HG03066 (cell line): ENCODE measurements at regions not wholly inside any gene's neighbourhood (a gene's known extent, or its start where the extent isn't known, plus 50 kb on each side); places are given as distances from the start of the nearest gene placed in this dataset.

Experiments
- ATAC-seq: cut with Tn5 transposase; IDR thresholded peaks from one replicate; pipeline ENCODE4 v1.9.1; 2021; ENCODE audit warnings: low read depth; ENCODE audit not compliant: unreplicated experiment

GRCh38 chr18:22667156-22667555 lies 249.4 kb upstream of the CTAGE1 start:
- no peak for ATAC-seq

- no peak for ATAC-seq
These were observed 250.1 kb upstream of the CTAGE1 start for GRCh38 chr18:22667616-22668422.

- ATAC-seq = no peak
These were observed 250.8 kb upstream of the CTAGE1 start for GRCh38 chr18:22668496-22668895.

DNA sequence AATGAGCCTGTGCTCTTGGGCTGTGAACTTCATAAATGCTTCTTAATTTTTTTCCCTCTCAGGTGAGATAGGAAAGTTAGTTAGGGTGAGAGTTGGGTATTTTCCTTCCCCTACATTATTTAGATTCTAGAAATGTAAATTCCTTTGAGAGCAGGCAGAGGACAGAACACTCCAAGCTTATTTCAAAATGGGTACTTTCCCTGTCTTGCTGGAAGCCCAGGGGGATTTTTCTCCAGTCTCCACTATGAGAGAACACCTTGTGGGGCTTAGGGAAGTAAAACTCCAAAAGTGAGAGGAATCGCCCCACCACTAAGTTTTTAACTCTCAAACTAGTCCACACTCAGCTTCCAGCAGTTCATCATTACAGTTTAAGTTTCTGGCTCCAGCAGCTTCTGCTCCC lies 253.2 kb upstream of the CTAGE1 start:
- no peak for ATAC-seq

DNA sequence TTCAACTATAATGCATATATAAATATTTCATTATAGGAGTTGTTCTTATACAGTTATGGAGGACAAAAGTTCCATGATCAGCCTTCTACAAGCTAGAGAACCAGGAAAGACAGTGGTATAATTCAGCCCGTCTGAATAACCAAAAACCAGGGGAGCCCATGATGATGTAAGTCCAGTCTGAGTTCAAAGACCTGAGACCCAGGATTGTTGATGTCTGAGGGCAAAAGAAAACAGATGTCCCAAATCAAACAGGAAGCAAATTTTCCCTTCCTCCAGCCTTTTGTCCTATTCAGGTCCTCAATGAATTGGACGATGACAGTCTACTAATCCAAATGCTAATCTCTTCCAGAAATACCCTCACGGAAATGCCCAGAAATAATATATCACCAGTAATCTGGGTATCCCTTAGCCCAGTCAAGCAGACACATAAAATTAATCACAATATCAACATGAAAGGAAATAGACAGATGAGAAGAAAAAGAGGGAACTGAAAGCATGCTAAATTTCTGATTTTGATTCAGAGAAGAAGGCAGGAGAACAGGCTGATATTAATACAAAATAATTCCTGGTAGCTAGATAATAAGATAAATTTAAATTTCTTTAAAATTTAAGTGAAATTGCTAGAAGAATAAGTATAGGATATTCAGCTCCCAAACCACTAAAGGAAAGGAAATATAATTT lies 255.6 kb upstream of the CTAGE1 start:
- ATAC-seq = no peak

DNA sequence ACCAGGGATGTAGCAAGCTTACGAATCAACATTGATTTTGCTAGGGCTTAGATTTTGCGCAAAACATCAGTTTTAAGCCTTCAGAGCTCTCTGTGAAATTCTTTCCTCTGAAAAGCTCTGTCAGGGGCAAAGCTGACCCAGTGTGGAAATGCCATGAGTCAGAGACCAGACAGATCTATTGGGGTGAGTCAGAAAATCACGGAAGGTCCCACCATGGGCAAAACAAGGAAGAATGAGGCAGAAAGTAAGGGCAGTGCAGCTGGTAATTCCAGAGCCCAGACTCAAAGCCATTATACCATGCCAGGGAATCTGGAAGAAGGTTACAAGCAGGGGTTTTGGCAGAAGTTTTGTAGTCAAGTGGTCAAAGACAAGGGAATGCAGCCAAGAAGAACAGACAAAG lies 256.6 kb upstream of the CTAGE1 start:
- no peak for ATAC-seq

- ATAC-seq = no peak
These were observed 257.3 kb upstream of the CTAGE1 start for GRCh38 chr18:22675006-22675405.

DNA sequence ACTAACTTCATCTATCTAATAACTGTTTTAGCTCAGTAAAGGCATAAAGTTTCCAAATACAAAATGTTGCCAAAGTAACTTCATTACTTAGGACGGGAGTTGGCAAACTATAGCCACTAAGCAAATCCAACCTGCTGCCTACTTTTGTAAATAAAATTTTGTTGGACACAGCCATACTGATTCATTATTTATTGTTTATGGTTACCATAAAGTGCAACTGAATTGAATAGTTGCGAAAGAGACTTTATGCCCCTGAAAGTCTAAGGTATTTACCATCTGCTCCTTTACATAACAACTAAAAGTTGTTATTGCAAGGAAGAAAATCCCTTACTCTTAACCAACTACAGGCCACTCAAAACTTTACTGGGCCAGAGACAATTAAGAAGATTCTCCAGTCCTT lies 256.7 kb upstream of the RBBP8 start:
- no peak for ATAC-seq

DNA sequence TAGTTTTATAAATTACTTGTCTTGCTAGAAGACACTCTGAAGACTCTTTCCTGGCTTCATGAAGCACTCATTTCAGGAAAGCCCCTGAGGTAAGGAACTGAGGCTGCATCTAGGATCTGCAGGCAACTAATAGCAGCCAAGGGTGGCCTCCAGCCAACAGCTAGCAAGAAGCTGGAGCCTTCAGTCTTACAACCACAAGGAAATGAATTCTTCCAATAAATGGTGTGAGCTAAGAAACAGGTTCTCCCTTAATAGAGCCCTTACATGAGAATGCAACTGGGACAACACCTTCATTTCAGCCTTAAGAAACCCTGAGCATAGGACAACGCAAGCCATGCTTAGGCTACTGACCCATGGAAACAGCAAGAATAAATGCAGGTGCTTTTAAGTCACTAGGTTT lies 254.6 kb upstream of the RBBP8 start:
- no peak for ATAC-seq

- ATAC-seq = no peak
These were observed 252.2 kb upstream of the RBBP8 start for GRCh38 chr18:22680944-22681343.

- ATAC-seq = no peak
These were observed 251.2 kb upstream of the RBBP8 start for GRCh38 chr18:22681908-22682307.

- no peak for ATAC-seq
These were observed 250.4 kb upstream of the RBBP8 start for GRCh38 chr18:22682720-22683119.

DNA sequence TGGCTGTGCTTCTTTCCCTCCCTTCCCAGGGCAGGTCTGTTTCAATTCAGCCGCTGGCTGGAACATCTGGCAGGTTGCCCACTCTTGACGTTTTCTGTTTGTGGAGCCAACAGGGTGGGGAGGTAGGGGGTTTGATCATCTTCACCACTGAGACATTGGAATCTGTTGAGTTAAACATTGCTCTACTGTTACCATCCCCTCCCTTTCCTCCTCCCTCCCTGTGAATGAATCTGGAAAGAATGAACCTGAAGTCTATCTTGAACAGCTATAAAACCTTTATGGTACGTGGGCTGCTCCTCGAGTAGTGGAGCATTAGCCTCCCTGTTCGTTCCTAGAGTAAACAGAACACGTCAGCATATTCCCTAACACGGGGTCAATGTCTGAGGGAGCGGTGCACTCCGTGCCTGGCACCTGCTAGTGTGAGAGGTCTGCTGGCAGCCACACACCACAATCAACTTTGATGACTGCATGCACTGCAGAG lies 249.9 kb upstream of the RBBP8 start:
- ATAC-seq = no peak

DNA sequence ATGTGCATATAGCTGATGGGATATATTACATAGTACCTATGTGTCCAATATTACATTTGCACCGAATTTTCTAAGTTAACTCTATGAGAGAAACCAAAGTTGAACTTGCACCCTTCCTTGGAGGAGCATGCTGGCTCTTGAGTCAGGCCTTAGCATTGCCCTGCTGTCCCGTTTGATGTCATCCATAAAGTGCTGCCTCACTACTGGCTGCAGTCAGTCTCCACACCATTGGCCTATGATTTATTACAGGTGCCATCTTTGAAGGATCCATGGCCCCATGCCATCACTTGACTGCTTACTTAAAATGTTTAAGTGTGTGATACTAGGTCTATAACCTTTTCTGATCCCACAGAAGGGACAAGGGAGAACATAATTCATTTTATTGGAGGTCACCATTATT lies 249.3 kb upstream of the RBBP8 start:
- ATAC-seq = no peak

DNA sequence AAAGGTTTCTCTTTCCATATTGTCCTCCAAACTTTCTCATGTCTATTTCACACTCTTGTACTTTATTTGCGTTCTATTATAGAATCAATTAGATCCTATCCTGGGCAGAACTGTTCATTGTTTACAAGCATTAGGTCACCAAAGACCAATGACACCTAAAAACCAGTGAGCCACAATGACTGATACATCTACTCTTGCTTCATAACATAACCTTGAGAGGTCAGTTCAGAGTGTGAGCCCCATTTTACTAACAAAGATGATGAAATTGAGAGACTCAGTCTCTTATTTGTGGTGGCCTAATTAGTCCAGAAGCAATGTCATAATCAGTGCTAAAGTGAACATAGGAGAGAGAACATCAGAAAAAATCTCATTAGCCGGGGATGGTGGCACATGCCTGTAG lies 248.9 kb upstream of the RBBP8 start:
- ATAC-seq = no peak

DNA sequence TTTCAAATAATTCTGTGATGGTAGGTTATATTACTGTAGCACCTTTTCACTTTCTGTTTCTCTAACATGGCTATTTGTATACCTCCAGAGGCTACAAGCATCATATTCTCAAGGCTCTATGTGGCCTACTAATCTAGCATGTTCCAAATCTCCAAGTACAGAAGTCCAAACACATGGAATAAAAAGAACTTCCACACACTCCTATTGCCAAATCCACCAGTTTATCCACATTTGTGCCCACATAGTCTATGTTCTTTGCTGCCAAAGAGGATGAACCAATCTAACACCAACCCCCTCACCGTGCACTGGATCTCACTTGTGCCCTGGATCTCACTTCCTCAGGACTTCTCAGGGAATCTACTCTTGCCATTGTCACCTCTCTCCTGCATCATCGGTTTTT lies 247.3 kb upstream of the RBBP8 start:
- ATAC-seq = no peak

GRCh38 chr18:22687892-22688680 lies 245.0 kb upstream of the RBBP8 start:
- no peak for ATAC-seq

- ATAC-seq = no peak
These were observed 244.1 kb upstream of the RBBP8 start for GRCh38 chr18:22688877-22689496.

- no peak for ATAC-seq
These were observed 243.4 kb upstream of the RBBP8 start for GRCh38 chr18:22689712-22690111.

GRCh38 chr18:22690556-22690955 lies 242.6 kb upstream of the RBBP8 start:
- no peak for ATAC-seq
